IPS DF 6.9 (cell line): ENCODE measurements at regions not wholly inside any gene's neighbourhood (a gene's known extent, or its start where the extent isn't known, plus 50 kb on each side); places are given as distances from the start of the nearest gene placed in this dataset.

Source experiments
- DNase-seq: peaks from one replicate; pipeline ENCODE4 v3.0.0-alpha.2; 2013; ENCODE audit warnings: low read depth, low spot score
- H3K27ac ChIP-seq: one replicate; pipeline ENCODE4 v1.5.1; 2013; ENCODE audit warnings: low read length, control low read depth
- H3K27me3 ChIP-seq: 2 replicates; pipeline ENCODE4 v1.6.1; 2013; ENCODE audit warnings: mild to moderate bottlenecking, low read length; ENCODE audit not compliant: control insufficient read depth, insufficient read depth
- H3K36me3 ChIP-seq: 2 replicates; pipeline ENCODE4 v1.6.1; 2013; ENCODE audit warnings: low read length; ENCODE audit not compliant: control insufficient read depth, insufficient read depth
- H3K4me1 ChIP-seq: 2 replicates; pipeline ENCODE4 v1.6.1; 2013; ENCODE audit warnings: low read length; ENCODE audit not compliant: control insufficient read depth, insufficient read depth
- H3K4me3 ChIP-seq: 2 replicates; pipeline ENCODE4 v1.5.1; 2013; ENCODE audit warnings: mild to moderate bottlenecking, low read length
- H3K9me3 ChIP-seq: 2 replicates; pipeline ENCODE4 v1.6.1; 2013; ENCODE audit warnings: low read length, inconsistent platforms; ENCODE audit not compliant: control insufficient read depth, insufficient read depth
- WGBS: extraction: QIAGEN DNeasy Blood & Tissue Kit; methylation state at CpG from one replicate; pipeline ENCODE4 v1.1.7; 2013; ENCODE audit warnings: mixed read lengths, missing lambda C conversion rate; ENCODE audit not compliant: insufficient read length, insufficient coverage; 5-methylcytosine and 5-hydroxymethylcytosine counted together

GRCh38 chr10:131677671-131678070 is 223.1 kb upstream of the PPP2R2D start:
- no CpG with 5 or more reads among the region's 8 CpGs for WGBS
- Histone ChIP-seq H3K9me3 (peaks cover 3% of the 10 kb centered on the region), H3K36me3 (no peaks in the 10 kb centered on the region), H3K27ac (no peak overlapping the region), H3K4me3 (no peak overlapping the region), H3K4me1 (peaks cover 2% of the 10 kb centered on the region; the same call in 1 of the 2 replicates), H3K27me3 (no peaks in the 10 kb centered on the region)
- DNase-seq = no peak

DNA sequence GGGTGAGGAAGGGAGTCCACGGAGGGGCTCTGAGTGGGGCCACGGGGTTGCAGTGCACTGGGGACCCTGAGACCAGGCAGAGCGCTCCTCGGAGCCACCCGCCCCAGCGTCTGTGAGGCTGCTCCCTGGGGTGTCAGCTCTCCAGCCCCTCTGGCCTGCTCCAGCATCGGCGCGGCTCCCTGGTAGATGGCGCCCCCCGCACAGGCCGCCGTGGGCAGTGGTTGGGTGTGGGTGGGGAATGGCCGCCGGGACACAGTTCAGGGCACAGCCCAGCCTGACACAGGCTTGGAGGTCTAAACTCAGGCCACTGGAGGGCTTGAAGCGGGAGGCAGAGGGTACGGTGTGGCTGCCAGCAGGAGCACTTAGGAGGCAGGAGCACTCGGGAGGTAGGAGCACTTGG is 222.6 kb upstream of the PPP2R2D start:
- peaks cover 2% of the 10 kb centered on the region; the same call in 1 of the 2 replicates for H3K4me1 ChIP-seq
- no CpG with 5 or more reads among the region's 18 CpGs for WGBS
- H3K9me3 ChIP-seq = peaks cover 3% of the 10 kb centered on the region
- H3K36me3 ChIP-seq = no peaks in the 10 kb centered on the region
- no peak overlapping the region for H3K27ac ChIP-seq
- no peak overlapping the region for H3K4me3 ChIP-seq
- no peak for DNase-seq
- no peaks in the 10 kb centered on the region for H3K27me3 ChIP-seq

GRCh38 chr10:131678613-131679012 is 222.2 kb upstream of the PPP2R2D start:
- Histone ChIP-seq H3K4me3 (no peak overlapping the region), H3K4me1 (peaks cover 2% of the 10 kb centered on the region; the same call in 1 of the 2 replicates), H3K27ac (no peak overlapping the region), H3K36me3 (no peaks in the 10 kb centered on the region), H3K9me3 (peaks cover 3% of the 10 kb centered on the region), H3K27me3 (no peaks in the 10 kb centered on the region)
- DNase-seq = no peak
- no CpG with 5 or more reads among the region's 7 CpGs for WGBS

DNA sequence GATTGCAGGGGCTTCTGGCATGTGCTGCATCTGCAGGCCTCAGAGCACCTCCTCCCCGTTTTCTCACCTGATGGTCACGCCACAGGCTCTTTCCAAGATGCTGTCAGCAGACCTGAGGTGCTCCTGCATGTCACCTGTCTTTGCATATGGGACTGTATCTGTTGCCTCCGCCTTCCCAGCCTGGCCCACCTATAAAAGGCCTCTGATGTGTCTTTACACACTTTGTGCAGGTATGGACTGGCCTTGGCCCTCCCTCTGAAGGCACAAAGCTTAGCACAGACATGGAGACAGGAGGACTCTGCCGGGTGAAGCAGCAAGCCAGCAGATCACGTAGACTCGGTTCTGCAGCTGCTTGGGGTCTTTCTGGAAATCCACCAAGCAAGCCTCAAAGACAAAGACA is 220.9 kb upstream of the PPP2R2D start:
- Histone ChIP-seq H3K4me3 (no peak overlapping the region), H3K4me1 (peaks cover 2% of the 10 kb centered on the region; the same call in 1 of the 2 replicates), H3K9me3 (peaks cover 3% of the 10 kb centered on the region), H3K36me3 (no peaks in the 10 kb centered on the region), H3K27ac (no peak overlapping the region), H3K27me3 (no peaks in the 10 kb centered on the region)
- DNase-seq = no peak
- WGBS = no CpG with 5 or more reads among the region's 6 CpGs

GRCh38 chr10:131681122-131681521 is 219.7 kb upstream of the PPP2R2D start:
- no peak for DNase-seq
- no peak overlapping the region for H3K4me3 ChIP-seq
- H3K9me3 ChIP-seq = peaks cover 3% of the 10 kb centered on the region
- no peaks in the 10 kb centered on the region for H3K36me3 ChIP-seq
- no CpG with 5 or more reads among the region's 7 CpGs for WGBS
- H3K27me3 ChIP-seq = no peaks in the 10 kb centered on the region
- H3K4me1 ChIP-seq = no peaks in the 10 kb centered on the region
- no peak overlapping the region for H3K27ac ChIP-seq

DNA sequence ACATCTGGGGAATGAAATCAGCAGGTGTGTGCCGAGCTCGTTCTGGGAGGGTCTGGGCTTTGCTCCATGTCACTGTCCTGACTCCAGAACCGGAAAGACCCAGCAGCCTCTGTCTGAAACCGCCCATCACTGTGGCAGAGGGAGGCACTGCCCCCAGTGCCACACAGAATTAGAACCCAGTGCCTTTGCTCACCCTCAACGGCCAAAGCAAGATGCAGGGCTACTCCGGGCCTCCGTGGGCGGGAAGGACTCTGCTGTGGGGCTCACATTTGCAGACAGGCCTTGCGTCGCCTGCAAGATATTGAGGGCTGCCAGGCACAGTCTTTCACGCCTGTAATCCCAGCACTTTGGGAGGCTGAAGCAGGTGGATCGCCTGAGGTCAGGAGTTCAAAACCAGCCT is 219.2 kb upstream of the PPP2R2D start:
- Histone ChIP-seq H3K27ac (no peak overlapping the region), H3K27me3 (no peaks in the 10 kb centered on the region), H3K4me3 (no peak overlapping the region), H3K36me3 (no peaks in the 10 kb centered on the region), H3K4me1 (no peaks in the 10 kb centered on the region), H3K9me3 (peaks cover 3% of the 10 kb centered on the region)
- no CpG with 5 or more reads among the region's 12 CpGs for WGBS
- DNase-seq = no peak

DNA sequence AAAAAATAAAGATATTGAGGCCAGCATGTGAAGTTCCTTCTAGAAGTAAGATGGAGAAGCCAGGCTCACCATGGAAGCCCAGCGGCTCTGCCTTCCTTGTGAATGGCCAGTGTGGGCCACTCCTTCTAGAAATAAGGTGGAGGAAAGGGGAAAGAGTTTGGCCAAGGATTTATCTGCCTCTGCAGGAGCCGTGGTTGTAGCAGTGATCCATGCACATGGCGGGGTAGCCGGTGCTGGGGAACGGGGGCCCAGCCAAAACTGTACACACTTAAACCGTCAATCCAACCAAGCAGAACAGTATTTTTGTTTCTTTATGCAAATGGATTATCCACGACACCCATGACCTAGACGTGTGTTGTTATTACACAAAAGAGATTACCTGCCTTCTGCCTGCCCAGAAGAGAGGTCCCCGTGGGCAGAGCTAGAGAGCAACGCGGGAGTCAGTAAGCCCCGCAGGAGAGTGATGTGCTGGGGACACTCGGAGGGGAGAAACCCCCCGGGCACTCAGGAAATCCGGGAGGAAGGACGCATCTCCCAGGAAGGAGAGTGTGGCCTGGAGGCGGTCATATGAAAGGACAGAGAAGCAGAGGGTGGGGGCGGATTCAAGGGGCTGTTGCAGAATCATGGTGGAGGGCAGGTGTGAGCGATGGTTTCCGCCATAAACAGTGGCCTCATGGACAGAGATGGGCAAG is 218.4 kb upstream of the PPP2R2D start:
- H3K4me1 ChIP-seq = no peaks in the 10 kb centered on the region
- no CpG with 5 or more reads among the region's 20 CpGs for WGBS
- H3K27ac ChIP-seq = no peak overlapping the region
- no peak overlapping the region for H3K4me3 ChIP-seq
- H3K9me3 ChIP-seq = peaks cover 3% of the 10 kb centered on the region
- no peak for DNase-seq
- H3K36me3 ChIP-seq = no peaks in the 10 kb centered on the region
- no peaks in the 10 kb centered on the region for H3K27me3 ChIP-seq

GRCh38 chr10:131683281-131683861 is 217.4 kb upstream of the PPP2R2D start:
- Histone ChIP-seq H3K27ac (no peak overlapping the region), H3K36me3 (no peaks in the 10 kb centered on the region), H3K9me3 (peaks cover 3% of the 10 kb centered on the region; the same call in 1 of the 2 replicates), H3K27me3 (no peaks in the 10 kb centered on the region), H3K4me3 (no peak overlapping the region), H3K4me1 (no peaks in the 10 kb centered on the region)
- no peak for DNase-seq
- no CpG with 5 or more reads among the region's 21 CpGs for WGBS

- WGBS = no CpG with 5 or more reads among the region's 12 CpGs
- Histone ChIP-seq H3K4me1 (no peaks in the 10 kb centered on the region), H3K27me3 (no peaks in the 10 kb centered on the region), H3K27ac (no peak overlapping the region), H3K9me3 (peaks cover 3% of the 10 kb centered on the region; the same call in 1 of the 2 replicates), H3K4me3 (no peak overlapping the region), H3K36me3 (no peaks in the 10 kb centered on the region)
- DNase-seq = no peak
These were observed 216.9 kb upstream of the PPP2R2D start for GRCh38 chr10:131683941-131684340.

DNA sequence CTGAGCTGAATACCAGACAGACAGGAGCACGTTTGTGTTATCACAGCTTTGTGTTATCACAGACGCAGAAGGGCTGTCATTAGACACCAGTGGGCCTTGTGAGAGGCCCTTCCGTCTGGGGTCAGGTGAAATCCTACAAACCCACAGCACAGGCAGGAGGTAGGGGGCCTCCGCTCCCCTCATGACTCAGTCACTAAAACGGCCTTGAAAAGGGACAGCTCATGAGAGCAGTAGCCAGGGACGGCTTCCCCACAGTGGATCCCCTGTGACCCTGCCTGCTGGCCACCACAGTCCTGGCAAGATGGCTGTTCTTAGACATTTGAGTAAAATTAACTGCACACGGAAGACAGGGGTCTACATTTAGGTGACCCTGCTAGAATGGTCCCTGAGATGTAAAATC is 215.8 kb upstream of the PPP2R2D start:
- Histone ChIP-seq H3K36me3 (no peaks in the 10 kb centered on the region), H3K27ac (no peak overlapping the region), H3K4me1 (no peaks in the 10 kb centered on the region), H3K4me3 (no peak overlapping the region), H3K9me3 (peaks cover 3% of the 10 kb centered on the region; the same call in 1 of the 2 replicates), H3K27me3 (no peaks in the 10 kb centered on the region)
- WGBS = no CpG with 5 or more reads among the region's 7 CpGs
- no peak for DNase-seq

- no peak for DNase-seq
- Histone ChIP-seq H3K27me3 (no peaks in the 10 kb centered on the region), H3K4me3 (no peak overlapping the region), H3K4me1 (no peaks in the 10 kb centered on the region), H3K36me3 (no peaks in the 10 kb centered on the region), H3K27ac (no peak overlapping the region), H3K9me3 (peaks cover 3% of the 10 kb centered on the region; the same call in 1 of the 2 replicates)
- no CpG with 5 or more reads among the region's 10 CpGs for WGBS
These were observed 215.2 kb upstream of the PPP2R2D start for GRCh38 chr10:131685576-131685975.
